Mucosa of descending colon (tissue), 3 donors: ENCODE measurements at regions not wholly inside any gene's neighbourhood (a gene's known extent, or its start where the extent isn't known, plus 50 kb on each side); places are given as distances from the start of the nearest gene placed in this dataset.

Experiments
- ATAC-seq: fragments of 200-7000 bp; cut with Tn5 transposase; one replicate; pipeline ENCODE4 v1.9.1; 2020; ENCODE audit warnings: mild to moderate bottlenecking, moderate library complexity
- DNase-seq, 3 donors: peaks; one replicate each; pipeline ENCODE4 v3.0.0-alpha.2; 2020
- H3K36me3 ChIP-seq: fragments of 200-600 bp; one replicate; pipeline ENCODE4 v1.8.0; 2021; ENCODE audit warnings: low read depth, mild to moderate bottlenecking
- H3K4me1 ChIP-seq: fragments of 200-600 bp; one replicate; pipeline ENCODE4 v1.8.0; 2021; ENCODE audit warnings: low read depth, mild to moderate bottlenecking
- H3K4me3 ChIP-seq: fragments of 200-600 bp; one replicate; pipeline ENCODE4 v1.8.0; 2021; ENCODE audit warnings: mild to moderate bottlenecking
- H3K9me3 ChIP-seq: fragments of 200-600 bp; one replicate; pipeline ENCODE4 v1.8.0; 2021; ENCODE audit warnings: mild to moderate bottlenecking
- CTCF ChIP-seq: fragments of 200-600 bp; IDR thresholded peaks from one replicate; pipeline ENCODE4 v1.8.0; 2022; ENCODE audit warnings: antibody characterized with exemption, mild to moderate bottlenecking
- intact Hi-C, 2 donors: fragments of 100-400 bp; cut with DNase I in 1 of 2; cut with micrococcal nuclease in 1 of 2; formaldehyde crosslinking; loops; one replicate each; pipeline versions ENCODE4 v1.11.0 to v1.11.1; 2022; cut with DNase I, micrococcal nuclease
- donor health status: DM: no; HTN: no; CAD: no; lungs with moderate emphysema.
- donor health status: DM: no; HTN: no; CAD: no.
- donor health status: DM: no; HTN: yes; CAD: no.

GRCh38 chr13:67557642-67558241 lies 327.6 kb upstream of the PCDH9 start:
- TF ChIP-seq CTCF: no peak
- DNase-seq (no peak), ATAC-seq (no peak)
- Histone ChIP-seq H3K9me3 (peaks cover 15% of the 10 kb centered on the region), H3K4me1 (no peaks in the 10 kb centered on the region), H3K36me3 (no peaks in the 10 kb centered on the region), H3K4me3 (no peak overlapping the region)
- intact Hi-C loops: no loop called here

GRCh38 chr13:67557118-67557517 lies 327.0 kb upstream of the PCDH9 start:
- DNase-seq (no peak), ATAC-seq (no peak)
- intact Hi-C loops: no loop called here
- H3K4me3 ChIP-seq: no peak overlapping the region
- no peaks in the 10 kb centered on the region for H3K4me1 ChIP-seq
- H3K36me3 ChIP-seq: no peaks in the 10 kb centered on the region
- TF ChIP-seq CTCF: no peak
- H3K9me3 ChIP-seq: peaks cover 15% of the 10 kb centered on the region

- intact Hi-C loops: no loop called here
- DNase-seq (no peak), ATAC-seq (no peak)
- H3K4me3 ChIP-seq: no peak overlapping the region
- peaks cover 15% of the 10 kb centered on the region for H3K9me3 ChIP-seq
- H3K36me3 ChIP-seq: no peaks in the 10 kb centered on the region
- no peaks in the 10 kb centered on the region for H3K4me1 ChIP-seq
- no peak for TF ChIP-seq CTCF
These were observed 324.8 kb upstream of the PCDH9 start for GRCh38 chr13:67554746-67555452.

GRCh38 chr13:67554286-67554685 lies 324.1 kb upstream of the PCDH9 start:
- Histone ChIP-seq H3K4me3 (no peak overlapping the region), H3K9me3 (peaks cover 15% of the 10 kb centered on the region), H3K4me1 (no peaks in the 10 kb centered on the region), H3K36me3 (no peaks in the 10 kb centered on the region)
- DNase-seq: no peak
- intact Hi-C loops: no loop called here
- no peak for TF ChIP-seq CTCF
- no peak for ATAC-seq

- H3K36me3 ChIP-seq: no peaks in the 10 kb centered on the region
- H3K4me1 ChIP-seq: no peaks in the 10 kb centered on the region
- ATAC-seq: no peak
- intact Hi-C loops: no loop called here
- no peak for DNase-seq
- H3K4me3 ChIP-seq: no peak overlapping the region
- TF ChIP-seq CTCF: no peak
- no peaks in the 10 kb centered on the region for H3K9me3 ChIP-seq
These were observed 319.2 kb upstream of the PCDH9 start for GRCh38 chr13:67549331-67549730.
